ENCODE measurements at regions not wholly inside any gene's neighbourhood (a gene's known extent, or its start where the extent isn't known, plus 50 kb on each side); places are given as distances from the start of the nearest gene placed in this dataset.

DNA sequence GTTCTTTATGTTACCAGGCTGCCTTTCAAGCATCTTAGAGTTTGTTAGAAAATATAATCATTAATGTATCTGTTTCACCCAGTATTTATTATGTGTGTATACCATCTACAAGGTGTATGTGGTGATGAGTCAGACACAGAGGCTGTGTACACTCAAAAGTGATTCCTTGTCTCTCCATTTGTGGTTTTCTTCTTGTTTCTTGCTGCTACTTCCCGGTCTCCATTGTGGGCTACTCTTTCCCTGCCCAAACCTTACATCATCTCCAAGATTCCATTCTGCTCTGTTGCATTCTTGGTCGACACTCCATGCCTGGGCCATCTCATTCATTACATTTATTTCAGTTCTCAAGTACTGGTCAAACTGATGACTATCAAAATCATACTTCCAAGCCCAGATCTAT is 182.2 kb upstream of the STXBP5 start:
- TF ChIP-seq, protein P1, sequence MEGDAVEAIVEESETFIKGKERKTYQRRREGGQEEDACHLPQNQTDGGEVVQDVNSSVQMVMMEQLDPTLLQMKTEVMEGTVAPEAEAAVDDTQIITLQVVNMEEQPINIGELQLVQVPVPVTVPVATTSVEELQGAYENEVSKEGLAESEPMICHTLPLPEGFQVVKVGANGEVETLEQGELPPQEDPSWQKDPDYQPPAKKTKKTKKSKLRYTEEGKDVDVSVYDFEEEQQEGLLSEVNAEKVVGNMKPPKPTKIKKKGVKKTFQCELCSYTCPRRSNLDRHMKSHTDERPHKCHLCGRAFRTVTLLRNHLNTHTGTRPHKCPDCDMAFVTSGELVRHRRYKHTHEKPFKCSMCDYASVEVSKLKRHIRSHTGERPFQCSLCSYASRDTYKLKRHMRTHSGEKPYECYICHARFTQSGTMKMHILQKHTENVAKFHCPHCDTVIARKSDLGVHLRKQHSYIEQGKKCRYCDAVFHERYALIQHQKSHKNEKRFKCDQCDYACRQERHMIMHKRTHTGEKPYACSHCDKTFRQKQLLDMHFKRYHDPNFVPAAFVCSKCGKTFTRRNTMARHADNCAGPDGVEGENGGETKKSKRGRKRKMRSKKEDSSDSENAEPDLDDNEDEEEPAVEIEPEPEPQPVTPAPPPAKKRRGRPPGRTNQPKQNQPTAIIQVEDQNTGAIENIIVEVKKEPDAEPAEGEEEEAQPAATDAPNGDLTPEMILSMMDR (IDR thresholded peaks at IDR 0.05; ENCODE audit: insufficient read depth, low read depth, low read length): no peak
- no peak for DNase-seq (ENCODE audit: low read depth)
- H3K4me3 ChIP-seq (ENCODE audit: low read depth, low read length): no peak overlapping the region

DNA sequence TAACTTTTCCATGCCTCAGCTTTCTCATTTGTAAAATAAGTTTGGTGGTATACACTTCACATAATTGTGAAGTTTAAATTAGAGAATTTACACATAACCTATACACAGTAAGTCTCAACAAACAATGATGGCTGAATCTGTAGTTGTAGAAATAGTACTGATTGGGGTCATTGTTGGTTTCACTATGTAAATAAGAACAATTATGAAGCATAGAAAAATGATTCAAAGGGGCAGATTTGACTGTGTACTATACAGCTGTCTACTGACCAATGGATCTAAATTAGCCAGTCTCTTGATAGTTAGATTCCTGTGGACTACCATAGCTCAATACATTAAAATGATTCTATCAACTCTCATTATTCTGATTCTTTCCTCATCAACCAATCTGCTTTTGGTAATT is 181.1 kb upstream of the STXBP5 start:
- no peak overlapping the region for H3K4me3 ChIP-seq (ENCODE audit: low read depth, low read length)
- TF ChIP-seq, protein P1 (IDR thresholded peaks at IDR 0.05; ENCODE audit: insufficient read depth, low read depth, low read length): no peak
- no peak for DNase-seq (ENCODE audit: low read depth)

DNA sequence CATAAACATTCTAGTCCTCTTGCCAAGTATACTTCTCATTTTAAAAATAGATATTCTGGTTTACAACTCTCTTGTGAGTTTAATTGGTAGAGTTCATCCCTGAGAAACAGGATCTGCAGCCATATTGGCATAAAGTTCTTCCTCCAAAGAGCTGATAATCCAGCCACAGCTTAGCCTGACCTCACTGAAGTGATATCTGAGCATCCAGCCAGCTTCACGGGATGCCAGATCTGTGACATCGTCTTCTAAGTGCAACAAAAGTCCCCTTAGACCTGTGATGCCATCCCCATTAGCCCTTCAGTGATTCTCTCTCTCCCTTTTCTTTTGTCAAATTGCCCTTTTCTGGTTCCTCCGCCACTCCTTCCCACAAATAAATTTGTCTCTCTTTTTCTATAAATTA is 180.6 kb upstream of the STXBP5 start:
- no peak overlapping the region for H3K4me3 ChIP-seq (ENCODE audit: low read depth, low read length)
- TF ChIP-seq, protein P1 (IDR thresholded peaks at IDR 0.05; ENCODE audit: insufficient read depth, low read depth, low read length): no peak
- no peak for DNase-seq (ENCODE audit: low read depth)

DNA sequence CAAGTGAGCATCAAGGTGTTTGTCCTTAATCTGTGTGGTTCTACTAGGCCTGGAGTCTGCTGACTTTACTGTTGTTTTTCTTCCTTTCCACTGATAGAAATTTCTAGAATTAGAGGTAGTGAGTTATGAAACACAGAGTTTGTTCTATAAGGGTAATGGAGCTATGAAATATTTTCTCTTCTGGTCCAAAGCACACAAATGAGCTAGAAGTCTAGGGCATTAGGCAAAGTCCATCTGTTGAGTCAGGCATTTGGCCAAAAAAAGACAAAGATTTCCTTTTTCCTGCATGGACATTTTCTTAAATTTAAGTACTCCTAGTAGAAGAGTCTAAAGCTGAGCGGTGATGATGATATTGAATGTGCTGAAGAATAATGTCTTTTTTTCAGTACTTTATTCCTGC is 174.3 kb upstream of the STXBP5 start:
- TF ChIP-seq, protein P1 (IDR thresholded peaks at IDR 0.05; ENCODE audit: insufficient read depth, low read depth, low read length): no peak
- H3K4me3 ChIP-seq (ENCODE audit: low read depth, low read length): no peak overlapping the region
- DNase-seq (ENCODE audit: low read depth): no peak

DNA sequence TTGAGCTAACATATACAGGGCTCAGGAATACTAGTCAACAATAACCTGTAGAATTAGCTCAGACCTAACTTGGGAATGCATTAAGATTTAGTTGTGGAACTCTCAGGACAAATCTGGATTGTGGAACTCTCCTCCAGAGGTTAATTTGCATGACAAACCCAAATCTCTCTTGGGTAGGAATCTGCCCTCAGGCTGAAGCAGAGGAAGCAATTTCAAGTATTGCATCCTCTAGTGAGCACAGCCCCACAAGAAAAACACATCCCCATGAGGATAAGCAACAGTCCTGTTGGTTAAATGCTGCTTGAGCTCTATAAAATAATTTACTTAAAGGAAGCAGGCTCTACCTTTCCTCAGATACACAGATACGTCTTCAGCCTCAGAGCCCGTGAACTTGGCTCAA is 170.9 kb upstream of the STXBP5 start:
- no peak overlapping the region for H3K4me3 ChIP-seq (ENCODE audit: low read depth, low read length)
- TF ChIP-seq, protein P1 (IDR thresholded peaks at IDR 0.05; ENCODE audit: insufficient read depth, low read depth, low read length): no peak
- DNase-seq (ENCODE audit: low read depth): peak; percentile 18

DNA sequence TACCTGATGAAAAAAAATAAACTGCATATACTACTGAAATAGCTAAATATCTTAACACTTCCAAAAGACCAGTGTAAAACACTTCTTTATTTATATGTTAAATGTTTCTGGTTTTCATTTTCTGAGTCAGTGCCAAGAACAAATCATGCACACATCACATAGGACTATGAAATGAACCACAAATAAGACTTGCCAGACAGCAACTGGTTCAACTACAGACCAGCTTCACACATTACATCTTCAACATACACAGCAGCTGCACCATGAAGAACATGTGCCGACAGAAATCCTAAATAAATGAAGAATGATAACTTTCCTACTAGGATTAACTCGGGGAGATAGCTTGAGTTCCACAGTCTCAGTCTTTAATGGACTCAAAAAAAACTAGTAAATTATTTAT is 168.3 kb upstream of the STXBP5 start:
- TF ChIP-seq, protein P1 (IDR thresholded peaks at IDR 0.05; ENCODE audit: insufficient read depth, low read depth, low read length): no peak
- DNase-seq (ENCODE audit: low read depth): no peak
- H3K4me3 ChIP-seq (ENCODE audit: low read depth, low read length): no peak overlapping the region

DNA sequence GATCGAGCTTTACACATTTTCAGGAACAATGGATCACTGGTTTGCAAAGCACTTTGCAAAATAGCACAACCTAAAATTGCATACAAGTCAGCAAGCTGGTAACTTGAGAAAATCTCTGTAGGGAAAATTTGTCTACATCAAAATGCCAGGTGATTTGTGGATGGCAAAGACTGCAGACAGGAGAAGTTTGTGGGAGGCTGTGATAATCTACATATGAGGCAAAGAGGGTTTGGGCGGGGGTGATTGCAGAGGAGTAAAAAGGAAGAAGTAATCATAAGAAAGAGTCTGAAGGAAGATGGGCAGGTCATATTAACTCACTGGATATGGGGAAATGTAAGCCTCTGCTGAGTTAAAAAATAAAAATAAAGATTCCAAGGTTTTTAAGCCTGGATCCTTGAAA is 166.3 kb upstream of the STXBP5 start:
- DNase-seq (ENCODE audit: low read depth): no peak
- TF ChIP-seq, protein P1 (IDR thresholded peaks at IDR 0.05; ENCODE audit: insufficient read depth, low read depth, low read length): no peak
- H3K4me3 ChIP-seq (ENCODE audit: low read depth, low read length): no peak overlapping the region

All from fibroblast of villous mesenchyme (primary cell).